ENCODE measurements at regions not wholly inside any gene's neighbourhood (a gene's known extent, or its start where the extent isn't known, plus 50 kb on each side); places are given as distances from the start of the nearest gene placed in this dataset.
A peak's percentile ranks its signal among the peaks of the same experiment; 100 is the strongest.

GRCh38 chr3:34203386-34203785 is 405.0 kb downstream of the PDCD6IP start:
- Histone ChIP-seq H3K27ac (ENCODE audit: low read length) (no peak overlapping the region), H4K20me1 (ENCODE audit: insufficient read depth, low read length) (no peaks in the 10 kb centered on the region), H3K9ac (ENCODE audit: low read length) (no peak overlapping the region), H3K4me1 (ENCODE audit: low read length) (peaks cover 24% of the 10 kb centered on the region), H3K36me3 (replicated peaks; ENCODE audit: low read depth, low read length) (no peaks in the 10 kb centered on the region), H3K4me3 (ENCODE audit: low read length) (no peak overlapping the region), H3K79me2 (ENCODE audit: low read length) (no peaks in the 10 kb centered on the region), H3K4me2 (ENCODE audit: low read length) (no peak overlapping the region), H3K9me3 (ENCODE audit: insufficient read depth, low read length) (no peaks in the 10 kb centered on the region), H2AFZ (ENCODE audit: low read depth, low read length) (no peak overlapping the region), H3K27me3 (ENCODE audit: low read depth, low read length) (no peaks in the 10 kb centered on the region)
- TF ChIP-seq EZH2phosphoT487 (IDR thresholded peaks at IDR 0.05; ENCODE audit: low read depth): no peak
- no peak for TF ChIP-seq CTCF (IDR thresholded peaks at IDR 0.05; ENCODE audit: low read depth, low read length)

GRCh38 chr3:34207002-34207401 is 408.6 kb downstream of the PDCD6IP start:
- no peak overlapping the region for H2AFZ ChIP-seq (ENCODE audit: low read depth, low read length)
- H3K27me3 ChIP-seq (ENCODE audit: low read depth, low read length): no peaks in the 10 kb centered on the region
- no peak overlapping the region for H3K27ac ChIP-seq (ENCODE audit: low read length)
- H3K4me1 ChIP-seq (ENCODE audit: low read length): peaks cover 4% of the 10 kb centered on the region
- no peak overlapping the region for H3K9ac ChIP-seq (ENCODE audit: low read length)
- H3K79me2 ChIP-seq (ENCODE audit: low read length): no peaks in the 10 kb centered on the region
- H3K4me3 ChIP-seq (ENCODE audit: low read length): no peak overlapping the region
- no peaks in the 10 kb centered on the region for H4K20me1 ChIP-seq (ENCODE audit: insufficient read depth, low read length)
- H3K36me3 ChIP-seq (replicated peaks; ENCODE audit: low read depth, low read length): no peaks in the 10 kb centered on the region
- no peak overlapping the region for H3K4me2 ChIP-seq (ENCODE audit: low read length)
- H3K9me3 ChIP-seq (ENCODE audit: insufficient read depth, low read length): no peaks in the 10 kb centered on the region
- no peak for TF ChIP-seq CTCF (IDR thresholded peaks at IDR 0.05; ENCODE audit: low read depth, low read length)
- no peak for TF ChIP-seq EZH2phosphoT487 (IDR thresholded peaks at IDR 0.05; ENCODE audit: low read depth)

- Histone ChIP-seq H3K9me3 (ENCODE audit: insufficient read depth, low read length) (no peaks in the 10 kb centered on the region), H2AFZ (ENCODE audit: low read depth, low read length) (no peak overlapping the region), H3K27ac (ENCODE audit: low read length) (no peak overlapping the region), H3K4me2 (ENCODE audit: low read length) (no peak overlapping the region), H3K79me2 (ENCODE audit: low read length) (no peaks in the 10 kb centered on the region), H3K36me3 (replicated peaks; ENCODE audit: low read depth, low read length) (no peaks in the 10 kb centered on the region), H3K4me3 (ENCODE audit: low read length) (no peak overlapping the region), H3K9ac (ENCODE audit: low read length) (no peak overlapping the region), H4K20me1 (ENCODE audit: insufficient read depth, low read length) (no peaks in the 10 kb centered on the region), H3K4me1 (ENCODE audit: low read length) (peaks cover 11% of the 10 kb centered on the region), H3K27me3 (ENCODE audit: low read depth, low read length) (no peaks in the 10 kb centered on the region)
- TF ChIP-seq CTCF (IDR thresholded peaks at IDR 0.05; ENCODE audit: low read depth, low read length) (no peak), EZH2phosphoT487 (IDR thresholded peaks at IDR 0.05; ENCODE audit: low read depth) (no peak)
Observed at GRCh38 chr3:34207806-34208205, 409.4 kb downstream of the PDCD6IP start.

- H3K9me3 ChIP-seq (ENCODE audit: insufficient read depth, low read length): no peaks in the 10 kb centered on the region
- no peak overlapping the region for H3K9ac ChIP-seq (ENCODE audit: low read length)
- no peak overlapping the region for H2AFZ ChIP-seq (ENCODE audit: low read depth, low read length)
Observed at GRCh38 chr3:34212175-34212574, 413.7 kb downstream of the PDCD6IP start.

More at GRCh38 chr3:34212175-34212574, 413.7 kb downstream of the PDCD6IP start:
- Histone ChIP-seq H4K20me1 (ENCODE audit: insufficient read depth, low read length) (no peaks in the 10 kb centered on the region), H3K4me3 (ENCODE audit: low read length) (no peak overlapping the region), H3K27ac (ENCODE audit: low read length) (no peak overlapping the region), H3K4me1 (ENCODE audit: low read length) (peaks cover 11% of the 10 kb centered on the region), H3K36me3 (replicated peaks; ENCODE audit: low read depth, low read length) (no peaks in the 10 kb centered on the region), H3K79me2 (ENCODE audit: low read length) (no peaks in the 10 kb centered on the region), H3K27me3 (ENCODE audit: low read depth, low read length) (no peaks in the 10 kb centered on the region), H3K4me2 (ENCODE audit: low read length) (peak overlapping the region; percentile 11)
- TF ChIP-seq EZH2phosphoT487 (IDR thresholded peaks at IDR 0.05; ENCODE audit: low read depth) (no peak), CTCF (IDR thresholded peaks at IDR 0.05; ENCODE audit: low read depth, low read length) (no peak)
